H1 (cell line): ENCODE measurements at regions not wholly inside any gene's neighbourhood (a gene's known extent, or its start where the extent isn't known, plus 50 kb on each side); places are given as distances from the start of the nearest gene placed in this dataset.

Source experiments
- ASH2L ChIP-seq: fragments of 200-600, 300-600 bp; sonication (generic); IDR thresholded peaks from one replicate; pipeline ENCODE4 v1.7.1; 2017; ENCODE audit warnings: low read length
- CHD7 ChIP-seq: fragments of 300-600 bp; sonication (generic); IDR thresholded peaks from 2 replicates; pipeline ENCODE4 v1.7.1; 2012; ENCODE audit warnings: low read length, moderate library complexity, mild to moderate bottlenecking, inconsistent platforms; ENCODE audit not compliant: insufficient replicate concordance
- CTBP2 ChIP-seq: IDR thresholded peaks from 2 replicates; pipeline ENCODE4 v1.7.0; 2011; ENCODE audit warnings: borderline replicate concordance, mild to moderate bottlenecking, moderate library complexity, mixed read lengths, low read length; ENCODE audit not compliant: insufficient read depth, insufficient read length
- HDAC6 ChIP-seq: IDR thresholded peaks from one replicate; pipeline ENCODE4 v1.7.1; 2012; ENCODE audit warnings: low read depth, mild to moderate bottlenecking, inconsistent platforms, low read length, moderate library complexity
- JUND ChIP-seq: IDR thresholded peaks from 2 replicates; pipeline ENCODE4 v1.6.1; 2011; ENCODE audit warnings: mild to moderate bottlenecking, improper control_type of control experiment, low read length
- NANOG ChIP-seq: IDR thresholded peaks from 2 replicates; pipeline ENCODE4 v1.6.1; 2011; ENCODE audit warnings: low read length, low read depth, mild to moderate bottlenecking, inconsistent platforms; ENCODE audit not compliant: insufficient read depth, poor library complexity, severe bottlenecking
- SUZ12 ChIP-seq: fragments of 200-600 bp; sonication (generic); IDR thresholded peaks from 2 replicates; pipeline ENCODE4 v1.6.1; 2012; ENCODE audit warnings: mild to moderate bottlenecking, inconsistent platforms, low read length, moderate library complexity, mixed read lengths

- TF ChIP-seq CTBP2 (no peak), ASH2L (no peak), SUZ12 (no peak), JUND (no peak), HDAC6 (no peak), CHD7 (no peak), NANOG (no peak)
Measured at GRCh38 chr12:14153803-14154202, 172.4 kb upstream of the GRIN2B start (continued).
